ENCODE measurements at regions not wholly inside any gene's neighbourhood (a gene's known extent, or its start where the extent isn't known, plus 50 kb on each side); places are given as distances from the start of the nearest gene placed in this dataset.

GRCh38 chr15:86001200-86001599, 78.5 kb upstream of the AGBL1 start:
- TF ChIP-seq YY1 (IDR thresholded peaks at IDR 0.05; ENCODE audit: low read depth) (no peak), RXRA (IDR thresholded peaks at IDR 0.05; ENCODE audit: borderline replicate concordance, low read depth) (no peak), CTCF (IDR thresholded peaks at IDR 0.05) (no peak), SIN3A (IDR thresholded peaks at IDR 0.05; ENCODE audit: borderline replicate concordance, low read depth, low read length) (no peak), CHD2 (IDR thresholded peaks at IDR 0.05; ENCODE audit: low read length, partially characterized antibody) (no peak), RFX5 (IDR thresholded peaks at IDR 0.05; ENCODE audit: low read length) (no peak)

All from SK-N-SH (cell line).